PC-3 (cell line): ENCODE measurements at regions not wholly inside any gene's neighbourhood (a gene's known extent, or its start where the extent isn't known, plus 50 kb on each side); places are given as distances from the start of the nearest gene placed in this dataset.

Experiments used
- ATAC-seq: fragments of 200-7000 bp; cut with Tn5 transposase; 2 replicates; pipeline ENCODE4 v1.9.1; 2020; ENCODE audit warnings: mild to moderate bottlenecking, moderate library complexity
- BruUV-seq: library from RNA; stranded (reverse); fragments of 400-500 nt; replicated peaks from 2 replicates; lab custom pipeline; 2021; lab: Mats Ljungman, UMichigan
- CTCF ChIA-PET: fragments of 300-600 bp; sonication (Branson Sonifier 250); formaldehyde crosslinking; loops from one replicate; lab custom pipeline; 2022; ENCODE audit warnings: antibody characterized with exemption; lab: Charles Lee
- POLR2A ChIA-PET: fragments of 300-600 bp; sonication (Branson Sonifier 250); formaldehyde crosslinking; loops from one replicate; lab custom pipeline; 2022; ENCODE audit warnings: antibody characterized with exemption; ENCODE audit not compliant: unreplicated experiment; lab: Charles Lee
- DNase-seq: peaks from one replicate; pipeline ENCODE4 v3.0.0-alpha.2; 2015
- H2AFZ ChIP-seq: fragments of 300-600 bp; sonication (generic); 2 replicates; pipeline ENCODE4 v1.6.0; 2016; ENCODE audit warnings: antibody characterized with exemption, low read length
- H3F3A ChIP-seq: fragments of 300-600 bp; sonication (generic); one replicate; pipeline ENCODE4 v1.6.0; 2017; ENCODE audit warnings: antibody characterized with exemption, low read length, control low read depth, mild to moderate bottlenecking; ENCODE audit not compliant: unreplicated experiment
- H3K27ac ChIP-seq: fragments of 300-600 bp; sonication (generic); 2 replicates; pipeline ENCODE4 v1.5.1; 2016; ENCODE audit warnings: mild to moderate bottlenecking, low read length
- H3K27me3 ChIP-seq: fragments of 300-600 bp; sonication (generic); 2 replicates; pipeline ENCODE4 v1.6.1; 2016; ENCODE audit warnings: low read length, mixed read lengths
- H3K36me3 ChIP-seq: fragments of 300-600 bp; sonication (generic); 2 replicates; pipeline ENCODE4 v1.6.1; 2016; ENCODE audit warnings: low read depth, mixed run types, low read length, mixed read lengths
- H3K4me1 ChIP-seq: fragments of 300-600 bp; sonication (generic); 2 replicates; pipeline ENCODE4 v1.5.1; 2016; ENCODE audit warnings: low read length; ENCODE audit not compliant: insufficient read depth
- H3K4me2 ChIP-seq: fragments of 300-600 bp; sonication (generic); 2 replicates; pipeline ENCODE4 v1.6.0; 2016; ENCODE audit warnings: low read length
- H3K4me3 ChIP-seq: fragments of 300-600 bp; sonication (generic); 2 replicates; pipeline ENCODE4 v1.5.1; 2016; ENCODE audit warnings: mild to moderate bottlenecking, low read length, mixed read lengths
- H3K79me2 ChIP-seq: fragments of 300-600 bp; sonication (generic); 2 replicates; pipeline ENCODE4 v1.6.1; 2017; ENCODE audit warnings: low read length, mixed read lengths
- H3K9ac ChIP-seq: fragments of 300-600 bp; sonication (generic); 2 replicates; pipeline ENCODE4 v1.6.0; 2016; ENCODE audit warnings: mild to moderate bottlenecking, low read length
- H3K9me2 ChIP-seq: fragments of 300-600 bp; sonication (generic); replicated peaks from 2 replicates; pipeline ENCODE4 v1.6.1; 2016; ENCODE audit warnings: mixed run types, low read length, mixed read lengths
- H3K9me3 ChIP-seq: fragments of 300-600 bp; sonication (generic); 2 replicates; pipeline ENCODE4 v1.6.1; 2016; ENCODE audit warnings: low read length, mixed read lengths
- H4K20me1 ChIP-seq: fragments of 300-600 bp; sonication (generic); 2 replicates; pipeline ENCODE4 v1.6.1; 2016; ENCODE audit warnings: low read length, mixed read lengths
- CTCF ChIP-seq: fragments of 300-600 bp; sonication (generic); conservative IDR thresholded peaks from 2 replicates; pipeline ENCODE4 v1.5.1; 2017; ENCODE audit warnings: antibody characterized with exemption, low read depth, mild to moderate bottlenecking, low read length
- EZH2 ChIP-seq: fragments of 300-600 bp; sonication (generic); IDR thresholded peaks from one replicate; pipeline ENCODE4 v1.6.1; 2017; ENCODE audit warnings: antibody characterized with exemption, mild to moderate bottlenecking, low read length; ENCODE audit not compliant: unreplicated experiment
- EZH2phosphoT487 ChIP-seq: fragments of 300-600 bp; sonication (generic); IDR thresholded peaks from 2 replicates; pipeline ENCODE4 v1.6.1; 2018; ENCODE audit warnings: mild to moderate bottlenecking, antibody characterized with exemption, low read length, borderline replicate concordance
- intact Hi-C: fragments of 100-400 bp; cut with micrococcal nuclease; formaldehyde crosslinking; loops from 2 replicates; pipeline ENCODE4 v1.9.0; 2023

DNA sequence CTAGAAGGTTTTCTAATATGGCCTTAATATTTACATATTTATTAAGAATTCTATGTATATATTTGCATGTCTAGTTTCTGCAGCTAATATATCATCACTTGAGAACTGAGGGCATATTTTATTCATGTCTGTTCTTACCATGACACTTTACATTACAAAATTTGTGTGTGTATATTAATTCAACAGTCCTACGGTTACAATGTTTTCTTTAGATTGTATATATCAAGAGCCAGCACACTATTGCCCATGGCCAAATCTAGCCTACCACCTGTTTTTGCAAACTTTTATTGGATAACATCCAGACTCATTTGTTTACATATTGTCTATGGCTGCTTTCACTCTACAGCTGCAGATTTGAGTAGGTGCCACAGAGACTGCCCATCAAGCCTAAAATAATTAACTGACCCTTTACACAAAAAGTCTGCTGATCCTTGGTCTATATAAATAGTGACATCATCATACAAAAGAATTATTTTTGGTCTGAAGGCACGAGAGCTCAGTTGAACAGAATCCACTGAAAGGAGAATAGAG, 577.4 kb upstream of the PBX1 start:
- H3K4me1 ChIP-seq: no peaks in the 10 kb centered on the region
- no peak overlapping the region for H2AFZ ChIP-seq
- H3K4me2 ChIP-seq: no peak overlapping the region
- H3K9me2 ChIP-seq: no peaks in the 10 kb centered on the region
- H3K9me3 ChIP-seq: no peaks in the 10 kb centered on the region
- no peak overlapping the region for H3K27ac ChIP-seq
- no peak overlapping the region for H3K4me3 ChIP-seq
- ATAC-seq (no peak), DNase-seq (no peak)
- no peaks in the 10 kb centered on the region for H3F3A ChIP-seq
- H3K79me2 ChIP-seq: no peaks in the 10 kb centered on the region
- no peaks in the 10 kb centered on the region for H3K36me3 ChIP-seq
- no peaks in the 10 kb centered on the region for H4K20me1 ChIP-seq
- no peak overlapping the region for H3K9ac ChIP-seq
- no TSS peak for BruUV-seq
- intact Hi-C loops: no loop called here
- ChIA-PET POLR2A (no interaction called here), CTCF (no interaction called here)
- no peak for TF ChIP-seq EZH2phosphoT487
- no peak for TF ChIP-seq CTCF
- no peak for TF ChIP-seq EZH2
- 0 out of 2 replicates have a peak, but pooled peaks cover 5% of the 10 kb centered on the region for H3K27me3 ChIP-seq

DNA sequence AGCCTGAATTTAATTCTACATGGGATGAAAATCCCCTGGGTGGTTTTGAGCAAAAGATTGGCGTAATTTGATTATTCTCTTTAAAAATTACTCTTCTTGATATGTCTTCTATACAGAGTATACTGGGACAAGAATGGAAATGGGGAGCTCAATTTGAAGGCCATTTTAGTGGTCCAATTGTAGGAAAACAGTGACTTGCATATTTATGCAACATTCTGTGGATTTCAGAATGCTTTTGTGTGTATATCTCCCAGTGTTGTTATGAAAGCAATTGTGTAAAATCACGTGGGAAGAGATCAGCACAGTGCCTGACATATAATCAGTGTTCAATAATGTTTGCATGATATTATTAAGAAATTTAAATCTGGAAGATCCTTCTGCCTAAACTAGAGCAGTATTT, 575.9 kb upstream of the PBX1 start:
- 0 out of 2 replicates have a peak, but pooled peaks cover 5% of the 10 kb centered on the region for H3K27me3 ChIP-seq
- no peak overlapping the region for H3K27ac ChIP-seq
- no TSS peak for BruUV-seq
- H3K4me3 ChIP-seq: no peak overlapping the region
- H3K4me1 ChIP-seq: no peaks in the 10 kb centered on the region
- ATAC-seq (no peak), DNase-seq (no peak)
- H3K9ac ChIP-seq: no peak overlapping the region
- CTCF ChIA-PET: no interaction called here
- intact Hi-C loops: no loop called here
- no peak overlapping the region for H2AFZ ChIP-seq
- no peak overlapping the region for H3K4me2 ChIP-seq
- H4K20me1 ChIP-seq: no peaks in the 10 kb centered on the region
- POLR2A ChIA-PET: no interaction called here
- no peaks in the 10 kb centered on the region for H3K9me2 ChIP-seq
- TF ChIP-seq EZH2phosphoT487: no peak
- TF ChIP-seq EZH2: no peak
- TF ChIP-seq CTCF: no peak
- no peaks in the 10 kb centered on the region for H3K36me3 ChIP-seq
- H3K79me2 ChIP-seq: no peaks in the 10 kb centered on the region
- no peaks in the 10 kb centered on the region; the same call in 1 of the 2 replicates for H3K9me3 ChIP-seq
- H3F3A ChIP-seq: no peaks in the 10 kb centered on the region

GRCh38 chr1:163985700-163986099, 573.3 kb upstream of the PBX1 start:
- no peak overlapping the region for H3K4me3 ChIP-seq
- intact Hi-C loops: no loop called here
- ATAC-seq (no peak), DNase-seq (no peak)
- H3F3A ChIP-seq: no peaks in the 10 kb centered on the region
- ChIA-PET POLR2A (no interaction called here), CTCF (no interaction called here)
- H3K4me1 ChIP-seq: no peaks in the 10 kb centered on the region
- no peak for TF ChIP-seq EZH2
- TF ChIP-seq CTCF: no peak
- TF ChIP-seq EZH2phosphoT487: no peak
- H3K27me3 ChIP-seq: no peaks in the 10 kb centered on the region
- no peak overlapping the region for H3K9ac ChIP-seq
- H3K9me2 ChIP-seq: no peaks in the 10 kb centered on the region
- H3K79me2 ChIP-seq: no peaks in the 10 kb centered on the region
- no TSS peak for BruUV-seq
- no peak overlapping the region for H2AFZ ChIP-seq
- H3K27ac ChIP-seq: no peak overlapping the region
- no peaks in the 10 kb centered on the region for H4K20me1 ChIP-seq
- no peaks in the 10 kb centered on the region; the same call in 1 of the 2 replicates for H3K9me3 ChIP-seq
- H3K4me2 ChIP-seq: no peak overlapping the region
- no peaks in the 10 kb centered on the region for H3K36me3 ChIP-seq
